PFSK-1 (cell line): ENCODE measurements at regions not wholly inside any gene's neighbourhood (a gene's known extent, or its start where the extent isn't known, plus 50 kb on each side); places are given as distances from the start of the nearest gene placed in this dataset.

Experiments used
- FOXP2 ChIP-seq: optimal IDR thresholded peaks from 2 replicates; pipeline ENCODE3; 2011; ENCODE audit warnings: borderline replicate concordance, control low read depth, inconsistent platforms; ENCODE audit not compliant: insufficient read depth; ENCODE audit errors: extremely low read length, extremely low read depth
- POLR2AphosphoS5 ChIP-seq: IDR thresholded peaks from 2 replicates; pipeline ENCODE4 v1.6.1; 2012; ENCODE audit warnings: low read depth, mild to moderate bottlenecking, control low read depth, low read length, moderate library complexity
- REST ChIP-seq, 2 experiments: IDR thresholded peaks; 2 replicates each; pipeline versions ENCODE4 v1.6.1 to v1.8.0; 2011 to 2012; ENCODE audit warnings: low read depth in 2 of 2, low read length in 2 of 2, control low read depth in 1 of 2, inconsistent platforms in 1 of 2, mild to moderate bottlenecking in 1 of 2, moderate library complexity in 1 of 2; ENCODE audit not compliant: insufficient read depth in 1 of 2
- SIN3A ChIP-seq: IDR thresholded peaks from 2 replicates; pipeline ENCODE4 v1.6.1; 2012; ENCODE audit warnings: mild to moderate bottlenecking, low read length, moderate library complexity, borderline replicate concordance; ENCODE audit not compliant: insufficient read depth
- TAF1 ChIP-seq: IDR thresholded peaks from 2 replicates; pipeline ENCODE4 v1.6.1; 2012; ENCODE audit warnings: low read length, control low read depth, borderline replicate concordance; ENCODE audit not compliant: insufficient read depth

- TF ChIP-seq REST (IDR thresholded peaks at IDR 0.05; ENCODE audit: insufficient read depth in 1 of 2, low read depth in 2 of 2, low read length in 2 of 2) (no peak), POLR2AphosphoS5 (no peak), TAF1 (no peak), SIN3A (no peak), FOXP2 (no peak)
Observed at GRCh38 chr1:239253032-239253431, 133.3 kb upstream of the CHRM3 start.

GRCh38 chr1:239250353-239251035 is 135.9 kb upstream of the CHRM3 start:
- TF ChIP-seq TAF1 = no peak
- TF ChIP-seq SIN3A = no peak
- no peak for TF ChIP-seq POLR2AphosphoS5
- no peak for TF ChIP-seq FOXP2
- TF ChIP-seq REST (IDR thresholded peaks at IDR 0.05; ENCODE audit: insufficient read depth in 1 of 2, low read depth in 2 of 2, low read length in 2 of 2) = no peak

GRCh38 chr1:239247285-239247684 is 139.1 kb upstream of the CHRM3 start:
- TF ChIP-seq FOXP2 = no peak
- TF ChIP-seq REST (IDR thresholded peaks at IDR 0.05; ENCODE audit: insufficient read depth in 1 of 2, low read depth in 2 of 2, low read length in 2 of 2) = no peak

GRCh38 chr1:239244084-239244483 is 142.3 kb upstream of the CHRM3 start:
- TF ChIP-seq TAF1 (no peak), POLR2AphosphoS5 (no peak), REST (IDR thresholded peaks at IDR 0.05; ENCODE audit: insufficient read depth in 1 of 2, low read depth in 2 of 2, low read length in 2 of 2) (no peak), FOXP2 (no peak), SIN3A (no peak)

GRCh38 chr1:239243006-239243405 is 143.4 kb upstream of the CHRM3 start:
- TF ChIP-seq SIN3A (no peak), FOXP2 (no peak), TAF1 (no peak), REST (IDR thresholded peaks at IDR 0.05; ENCODE audit: insufficient read depth in 1 of 2, low read depth in 2 of 2, low read length in 2 of 2) (no peak), POLR2AphosphoS5 (no peak)
